ENCODE measurements at regions not wholly inside any gene's neighbourhood (a gene's known extent, or its start where the extent isn't known, plus 50 kb on each side); places are given as distances from the start of the nearest gene placed in this dataset.

DNA sequence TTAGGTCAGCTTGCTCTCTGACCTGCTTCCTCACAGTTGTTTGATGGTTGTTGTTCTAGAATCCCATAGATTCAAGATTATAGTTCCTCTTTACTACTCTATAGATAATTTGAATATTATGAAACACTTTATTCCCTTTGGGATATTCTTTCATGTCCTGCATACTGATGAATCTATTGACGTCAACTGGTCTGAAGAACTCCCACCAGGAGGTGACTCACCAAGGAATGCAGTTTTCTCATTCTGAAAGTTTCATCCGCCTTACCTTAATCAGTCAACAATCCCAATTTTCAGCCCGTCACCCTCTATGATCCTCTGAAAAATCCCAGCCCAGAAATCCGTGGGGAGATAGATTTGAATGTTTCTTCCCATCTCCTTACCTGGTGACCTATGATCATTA is 834.1 kb upstream of the PRMT6 start:
- TF ChIP-seq CTCF (conservative IDR thresholded peaks at IDR 0.05; ENCODE audit: low read depth, low read length) (no peak), EZH2 (IDR thresholded peaks at IDR 0.05; ENCODE audit: borderline replicate concordance, low read depth, low read length, poor library complexity, severe bottlenecking) (no peak)

Data from A673 (cell line).